Kidney (tissue), 13 donors: ENCODE measurements at regions not wholly inside any gene's neighbourhood (a gene's known extent, or its start where the extent isn't known, plus 50 kb on each side); places are given as distances from the start of the nearest gene placed in this dataset.

Experiments
- DNase-seq, 5 donors: peaks; one replicate each; pipeline ENCODE4 v3.0.0-alpha.2; 2013 to 2020
- FAIRE-seq: peaks from 2 replicates; lab custom pipeline; 2012; peaks lifted over from hg19 to GRCh38; lab: Jason Lieb, UNC
- H3K27ac ChIP-seq, 2 donors: one replicate each; pipeline ENCODE4 v1.7.0; 2013; ENCODE audit warnings: low read depth in 2 of 2, low read length in 2 of 2, inconsistent platforms in 1 of 2
- H3K27me3 ChIP-seq: one replicate; pipeline ENCODE4 v1.7.1; 2013; ENCODE audit warnings: low read length, inconsistent platforms; ENCODE audit not compliant: control insufficient read depth, insufficient read depth
- H3K36me3 ChIP-seq, 3 donors: one replicate each; pipeline versions ENCODE4 v1.7.0 to v1.7.1; 2013; ENCODE audit warnings: low read length in 3 of 3, control low read depth in 1 of 3, inconsistent platforms in 1 of 3; ENCODE audit not compliant: insufficient read depth in 3 of 3, control insufficient read depth in 2 of 3
- H3K4me1 ChIP-seq, 3 donors: one replicate each; pipeline versions ENCODE4 v1.7.0 to v1.7.1; 2013; ENCODE audit warnings: low read length in 3 of 3, inconsistent platforms in 1 of 3, low read depth in 1 of 3; ENCODE audit not compliant: control insufficient read depth in 2 of 3, insufficient read depth in 2 of 3
- H3K4me3 ChIP-seq, 3 donors: one replicate each; pipeline versions ENCODE4 v1.7.0 to v1.8.1; 2013; ENCODE audit warnings: low read length in 3 of 3, control low read depth in 1 of 3, inconsistent platforms in 1 of 3
- H3K9ac ChIP-seq, 3 donors: one replicate each; pipeline versions ENCODE4 v1.7.0 to v1.7.1; 2013; ENCODE audit warnings: low read length in 3 of 3, control low read depth in 1 of 3, inconsistent platforms in 1 of 3
- H3K9me3 ChIP-seq, 3 donors: one replicate each; pipeline versions ENCODE4 v1.7.0 to v1.7.1; 2013; ENCODE audit warnings: low read length in 3 of 3, control low read depth in 1 of 3, inconsistent platforms in 1 of 3; ENCODE audit not compliant: control insufficient read depth in 2 of 3, insufficient read depth in 1 of 3
- intact Hi-C: fragments of 100-400 bp; cut with DNase I; formaldehyde crosslinking; loops from one replicate; pipeline ENCODE4 v1.11.1; 2022
- TF ChIP-seq, protein P1 (sequence below): IDR thresholded peaks from 3 replicates; pipeline ENCODE4 v1.5.1; 2012; ENCODE audit warnings: mild to moderate bottlenecking, moderate library complexity, borderline replicate concordance; ENCODE audit not compliant: insufficient read depth; ENCODE audit errors: extremely low read depth
- donor health status: control.
- donor health status: control.
- donor health status: control.
- donor health status: control.
- donor health status: control.
- donor health status: DM: yes; HTN: yes; CAD: no.
- donor health status: Normal renal cell carcinoma (clear cell type).

DNA sequence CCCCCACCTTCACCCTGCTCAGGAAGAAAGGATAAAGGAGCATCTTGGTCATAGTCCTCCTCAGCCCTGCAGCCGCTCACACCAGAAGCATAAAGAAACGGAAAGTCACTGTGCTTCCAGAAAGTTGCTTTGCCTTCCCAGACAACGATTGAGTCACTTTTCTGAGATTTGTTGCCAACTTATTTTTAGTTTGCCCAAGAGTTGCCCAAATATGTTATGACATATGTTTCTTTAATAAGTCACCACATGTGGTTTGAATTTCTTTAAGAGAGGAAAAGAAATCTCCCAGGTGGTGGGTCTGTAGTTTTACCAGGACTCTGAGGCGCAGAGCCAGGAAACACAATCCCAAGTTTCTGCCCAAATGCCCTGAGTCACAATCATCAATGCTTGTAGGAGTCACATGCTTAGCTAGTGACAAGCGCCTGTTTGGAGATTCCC is 63.4 kb upstream of the LRCH1 start:
- H3K36me3 ChIP-seq: no peaks in the 10 kb centered on the region
- no peak overlapping the region for H3K27ac ChIP-seq
- TF ChIP-seq, protein P1, sequence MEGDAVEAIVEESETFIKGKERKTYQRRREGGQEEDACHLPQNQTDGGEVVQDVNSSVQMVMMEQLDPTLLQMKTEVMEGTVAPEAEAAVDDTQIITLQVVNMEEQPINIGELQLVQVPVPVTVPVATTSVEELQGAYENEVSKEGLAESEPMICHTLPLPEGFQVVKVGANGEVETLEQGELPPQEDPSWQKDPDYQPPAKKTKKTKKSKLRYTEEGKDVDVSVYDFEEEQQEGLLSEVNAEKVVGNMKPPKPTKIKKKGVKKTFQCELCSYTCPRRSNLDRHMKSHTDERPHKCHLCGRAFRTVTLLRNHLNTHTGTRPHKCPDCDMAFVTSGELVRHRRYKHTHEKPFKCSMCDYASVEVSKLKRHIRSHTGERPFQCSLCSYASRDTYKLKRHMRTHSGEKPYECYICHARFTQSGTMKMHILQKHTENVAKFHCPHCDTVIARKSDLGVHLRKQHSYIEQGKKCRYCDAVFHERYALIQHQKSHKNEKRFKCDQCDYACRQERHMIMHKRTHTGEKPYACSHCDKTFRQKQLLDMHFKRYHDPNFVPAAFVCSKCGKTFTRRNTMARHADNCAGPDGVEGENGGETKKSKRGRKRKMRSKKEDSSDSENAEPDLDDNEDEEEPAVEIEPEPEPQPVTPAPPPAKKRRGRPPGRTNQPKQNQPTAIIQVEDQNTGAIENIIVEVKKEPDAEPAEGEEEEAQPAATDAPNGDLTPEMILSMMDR: no peak
- intact Hi-C loops: no loop called here
- no peak overlapping the region for H3K4me3 ChIP-seq
- no peaks in the 10 kb centered on the region for H3K4me1 ChIP-seq
- no peaks in the 10 kb centered on the region for H3K9me3 ChIP-seq
- no peaks in the 10 kb centered on the region for H3K27me3 ChIP-seq
- DNase-seq (no peak), FAIRE-seq (no peak)
- H3K9ac ChIP-seq: no peak overlapping the region

DNA sequence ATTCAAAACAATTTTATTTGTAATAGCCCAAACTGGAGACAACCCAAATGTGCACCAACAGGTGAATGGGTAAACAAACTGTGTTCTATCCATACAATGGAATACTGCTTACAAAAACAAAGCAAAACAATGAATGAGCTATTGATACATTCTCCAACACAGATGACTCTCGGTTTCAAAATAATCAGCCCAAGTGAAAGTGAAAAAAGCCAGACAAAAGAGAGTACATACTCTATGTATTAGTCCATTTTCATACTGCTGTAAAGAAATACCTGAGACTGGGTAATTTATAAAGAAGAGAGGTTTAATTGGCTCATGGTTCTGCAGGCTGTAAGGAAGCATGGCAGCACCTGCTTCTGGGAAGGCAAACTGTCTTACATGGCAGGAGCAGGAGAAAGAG is 65.2 kb upstream of the LRCH1 start:
- no peak overlapping the region for H3K9ac ChIP-seq
- H3K9me3 ChIP-seq: no peaks in the 10 kb centered on the region
- DNase-seq (no peak), FAIRE-seq (no peak)
- no peak overlapping the region for H3K4me3 ChIP-seq
- intact Hi-C loops: no loop called here
- H3K4me1 ChIP-seq: no peaks in the 10 kb centered on the region
- H3K36me3 ChIP-seq: no peaks in the 10 kb centered on the region
- TF ChIP-seq, protein P1: no peak
- no peak overlapping the region for H3K27ac ChIP-seq
- no peaks in the 10 kb centered on the region for H3K27me3 ChIP-seq

DNA sequence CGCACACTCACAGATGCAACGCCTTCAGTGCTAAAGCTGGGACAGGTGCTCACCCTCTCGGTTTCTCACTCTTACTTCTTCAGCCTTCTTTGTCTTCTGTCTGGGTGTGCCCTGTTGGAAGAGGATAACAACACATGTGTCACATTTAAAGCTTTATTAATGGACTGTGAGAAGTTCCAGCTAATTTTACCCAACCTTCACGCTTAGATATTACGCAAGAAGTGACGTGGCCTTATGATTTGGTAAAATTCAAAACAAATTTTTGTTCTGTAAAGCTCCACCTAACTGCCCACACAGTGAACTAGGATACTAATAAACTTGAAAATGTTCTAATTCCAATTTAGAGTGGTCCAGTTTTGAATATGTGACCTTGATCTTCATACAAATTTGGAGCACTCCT is 66.7 kb upstream of the LRCH1 start:
- Histone ChIP-seq H3K4me1 (no peaks in the 10 kb centered on the region), H3K9me3 (no peaks in the 10 kb centered on the region), H3K36me3 (no peaks in the 10 kb centered on the region), H3K4me3 (no peak overlapping the region), H3K9ac (no peak overlapping the region), H3K27ac (no peak overlapping the region), H3K27me3 (no peaks in the 10 kb centered on the region)
- TF ChIP-seq, protein P1: no peak
- DNase-seq (no peak), FAIRE-seq (no peak)
- intact Hi-C loops: no loop called here

DNA sequence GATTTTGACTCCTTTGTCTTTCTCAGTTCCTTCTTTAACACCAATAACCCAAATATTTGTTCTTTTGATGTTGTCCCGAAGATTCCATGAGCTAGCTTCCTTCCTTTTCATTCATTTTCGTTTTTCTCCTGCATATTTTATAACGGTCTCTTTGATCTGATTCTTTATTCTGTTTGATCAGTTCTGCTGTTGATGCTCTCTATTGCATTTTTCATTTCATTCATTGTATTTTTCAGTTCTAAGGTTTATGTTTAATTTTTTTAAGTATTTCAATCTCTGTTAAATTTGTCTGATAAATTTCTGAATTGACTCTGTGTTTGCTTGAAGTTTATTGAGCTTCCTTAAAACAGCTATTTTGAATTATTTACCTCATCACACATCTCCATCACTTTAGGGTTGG is 68.4 kb upstream of the LRCH1 start:
- FAIRE-seq (no peak), DNase-seq (no peak)
- TF ChIP-seq, protein P1: no peak
- Histone ChIP-seq H3K27me3 (no peaks in the 10 kb centered on the region), H3K9me3 (no peaks in the 10 kb centered on the region), H3K4me1 (no peaks in the 10 kb centered on the region), H3K27ac (no peak overlapping the region), H3K4me3 (no peak overlapping the region), H3K36me3 (no peaks in the 10 kb centered on the region), H3K9ac (no peak overlapping the region)
- intact Hi-C loops: no loop called here
